ENCODE measurements at regions not wholly inside any gene's neighbourhood (a gene's known extent, or its start where the extent isn't known, plus 50 kb on each side); places are given as distances from the start of the nearest gene placed in this dataset.
"Not testable (repeated sequence)": the region's sequence is repeated elsewhere in the genome, so short reads cannot be mapped to it uniquely, and the experiment has no call there.

GRCh38 chr20:7137395-7138151, 370.1 kb downstream of the BMP2 start:
- in situ Hi-C loops (cut with HindIII; ENCODE audit: low sequenced_read_pairs): no loop called here
- DNase-seq (ENCODE audit: low spot score): no peak

GRCh38 chr20:7144464-7144863, 377.0 kb downstream of the BMP2 start:
- DNase-seq (ENCODE audit: low spot score): no peak
- in situ Hi-C loops (cut with HindIII; ENCODE audit: low sequenced_read_pairs): no loop called here

- DNase-seq (ENCODE audit: low spot score): no peak
- in situ Hi-C loops (cut with HindIII; ENCODE audit: low sequenced_read_pairs): no loop called here
These were observed 379.2 kb downstream of the BMP2 start for GRCh38 chr20:7146552-7147219.

- no peak for DNase-seq (ENCODE audit: low spot score)
- in situ Hi-C loops (cut with HindIII; ENCODE audit: low sequenced_read_pairs): no loop called here
These were observed 379.7 kb downstream of the BMP2 start for GRCh38 chr20:7147220-7147601.

GRCh38 chr20:7151676-7152470, 384.4 kb downstream of the BMP2 start:
- in situ Hi-C loops (cut with HindIII; ENCODE audit: low sequenced_read_pairs): no loop called here
- DNase-seq (ENCODE audit: low spot score): no peak

GRCh38 chr20:7155282-7155681, 387.8 kb downstream of the BMP2 start:
- in situ Hi-C loops (cut with HindIII; ENCODE audit: low sequenced_read_pairs): no loop called here
- DNase-seq (ENCODE audit: low spot score): no peak

GRCh38 chr20:7155794-7156193, 388.3 kb downstream of the BMP2 start:
- in situ Hi-C loops (cut with HindIII; ENCODE audit: low sequenced_read_pairs): no loop called here
- no peak for DNase-seq (ENCODE audit: low spot score)

- DNase-seq (ENCODE audit: low spot score): no peak
- in situ Hi-C loops (cut with HindIII; ENCODE audit: low sequenced_read_pairs): no loop called here
These were observed 392.4 kb downstream of the BMP2 start for GRCh38 chr20:7159903-7160302.

GRCh38 chr20:7161690-7162089, 394.2 kb downstream of the BMP2 start:
- peak; percentile 3 for DNase-seq (ENCODE audit: low spot score)
- in situ Hi-C loops (cut with HindIII; ENCODE audit: low sequenced_read_pairs): no loop called here

- in situ Hi-C loops (cut with HindIII; ENCODE audit: low sequenced_read_pairs): no loop called here
- no peak for DNase-seq (ENCODE audit: low spot score)
These were observed 404.4 kb downstream of the BMP2 start for GRCh38 chr20:7171911-7172310.

- no peak for DNase-seq (ENCODE audit: low spot score)
- in situ Hi-C loops (cut with HindIII; ENCODE audit: low sequenced_read_pairs): no loop called here
These were observed 407.1 kb downstream of the BMP2 start for GRCh38 chr20:7174554-7174953.

- DNase-seq (ENCODE audit: low spot score); in situ Hi-C loops (cut with HindIII; ENCODE audit: low sequenced_read_pairs): not testable (repeated sequence)
These were observed 408.3 kb downstream of the BMP2 start for GRCh38 chr20:7175827-7176226.

- in situ Hi-C loops (cut with HindIII; ENCODE audit: low sequenced_read_pairs): no loop called here
- no peak for DNase-seq (ENCODE audit: low spot score)
These were observed 410.5 kb downstream of the BMP2 start for GRCh38 chr20:7178004-7178403.

GRCh38 chr20:7180256-7181045, 413.0 kb downstream of the BMP2 start:
- DNase-seq (ENCODE audit: low spot score): no peak
- in situ Hi-C loops (cut with HindIII; ENCODE audit: low sequenced_read_pairs): no loop called here

GRCh38 chr20:7189231-7189630, 421.7 kb downstream of the BMP2 start:
- in situ Hi-C loops (cut with HindIII; ENCODE audit: low sequenced_read_pairs): no loop called here
- no peak for DNase-seq (ENCODE audit: low spot score)

- DNase-seq (ENCODE audit: low spot score): no peak
- in situ Hi-C loops (cut with HindIII; ENCODE audit: low sequenced_read_pairs): no loop called here
These were observed 426.2 kb downstream of the BMP2 start for GRCh38 chr20:7193681-7194080.

GRCh38 chr20:7195704-7196103, 428.2 kb downstream of the BMP2 start:
- no peak for DNase-seq (ENCODE audit: low spot score)
- in situ Hi-C loops (cut with HindIII; ENCODE audit: low sequenced_read_pairs): no loop called here

GRCh38 chr20:7196481-7196880, 429.0 kb downstream of the BMP2 start:
- DNase-seq (ENCODE audit: low spot score): no peak
- in situ Hi-C loops (cut with HindIII; ENCODE audit: low sequenced_read_pairs): no loop called here

GRCh38 chr20:7199861-7200260, 432.4 kb downstream of the BMP2 start:
- in situ Hi-C loops (cut with HindIII; ENCODE audit: low sequenced_read_pairs): no loop called here
- DNase-seq (ENCODE audit: low spot score): no peak
